ENCODE measurements at regions not wholly inside any gene's neighbourhood (a gene's known extent, or its start where the extent isn't known, plus 50 kb on each side); places are given as distances from the start of the nearest gene placed in this dataset.

DNA sequence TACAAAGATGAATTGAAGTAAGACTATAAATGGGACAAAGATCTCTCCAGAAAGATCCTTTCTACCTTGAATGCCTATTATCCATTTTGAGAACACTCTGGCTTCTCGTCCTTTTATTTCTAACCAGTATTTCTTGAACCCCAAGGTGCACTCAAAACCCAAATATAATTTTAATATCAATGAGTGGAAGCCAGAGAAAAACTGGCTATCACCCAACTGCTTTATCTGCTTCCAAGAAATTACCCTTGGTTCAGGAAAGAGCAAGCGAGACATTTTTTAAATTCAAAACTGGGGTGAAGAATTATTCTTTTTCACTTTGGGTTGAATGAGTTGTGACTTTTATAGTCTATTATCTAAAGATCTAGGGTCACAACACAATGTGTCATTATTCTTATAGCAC, 221.3 kb downstream of the PTH2R start:
- peaks cover 3% of the 10 kb centered on the region for H3K4me1 Mint-ChIP-seq
- H3K9me3 Mint-ChIP-seq = no peaks in the 10 kb centered on the region
- no peak overlapping the region for H3K27ac Mint-ChIP-seq (ENCODE audit: unreplicated experiment)
- H3K4me3 Mint-ChIP-seq = no peak overlapping the region
- no peak for DNase-seq (ENCODE audit: low read depth, low spot score)
- TF ChIP-seq, protein P1, sequence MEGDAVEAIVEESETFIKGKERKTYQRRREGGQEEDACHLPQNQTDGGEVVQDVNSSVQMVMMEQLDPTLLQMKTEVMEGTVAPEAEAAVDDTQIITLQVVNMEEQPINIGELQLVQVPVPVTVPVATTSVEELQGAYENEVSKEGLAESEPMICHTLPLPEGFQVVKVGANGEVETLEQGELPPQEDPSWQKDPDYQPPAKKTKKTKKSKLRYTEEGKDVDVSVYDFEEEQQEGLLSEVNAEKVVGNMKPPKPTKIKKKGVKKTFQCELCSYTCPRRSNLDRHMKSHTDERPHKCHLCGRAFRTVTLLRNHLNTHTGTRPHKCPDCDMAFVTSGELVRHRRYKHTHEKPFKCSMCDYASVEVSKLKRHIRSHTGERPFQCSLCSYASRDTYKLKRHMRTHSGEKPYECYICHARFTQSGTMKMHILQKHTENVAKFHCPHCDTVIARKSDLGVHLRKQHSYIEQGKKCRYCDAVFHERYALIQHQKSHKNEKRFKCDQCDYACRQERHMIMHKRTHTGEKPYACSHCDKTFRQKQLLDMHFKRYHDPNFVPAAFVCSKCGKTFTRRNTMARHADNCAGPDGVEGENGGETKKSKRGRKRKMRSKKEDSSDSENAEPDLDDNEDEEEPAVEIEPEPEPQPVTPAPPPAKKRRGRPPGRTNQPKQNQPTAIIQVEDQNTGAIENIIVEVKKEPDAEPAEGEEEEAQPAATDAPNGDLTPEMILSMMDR (conservative IDR thresholded peaks at IDR 0.05) = no peak
- H3K36me3 Mint-ChIP-seq (ENCODE audit: low read depth) = no peaks in the 10 kb centered on the region
- no peaks in the 10 kb centered on the region for H3K27me3 Mint-ChIP-seq (ENCODE audit: low read depth)

DNA sequence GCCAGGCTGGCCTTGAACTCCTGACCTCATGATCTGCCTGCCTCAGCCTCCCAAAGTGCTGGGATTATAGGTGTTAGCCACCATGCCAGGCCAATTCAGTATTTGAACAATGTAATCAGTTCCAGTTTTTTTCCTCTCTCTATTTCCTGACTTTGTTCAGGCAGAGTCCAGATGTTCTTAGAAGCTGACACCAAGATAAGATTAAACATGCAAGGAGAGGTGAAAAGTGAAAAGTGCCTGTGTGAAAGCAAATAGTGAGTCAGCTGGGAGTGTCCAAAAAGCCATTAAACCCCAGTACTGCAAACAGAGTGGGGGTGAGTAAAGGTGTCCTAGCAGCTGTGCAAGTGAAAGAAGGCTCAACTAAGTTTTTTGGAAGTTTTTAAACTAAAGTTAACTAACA, 231.5 kb downstream of the PTH2R start:
- no peaks in the 10 kb centered on the region for H3K9me3 Mint-ChIP-seq
- TF ChIP-seq, protein P1 (conservative IDR thresholded peaks at IDR 0.05) = no peak
- no peaks in the 10 kb centered on the region for H3K4me1 Mint-ChIP-seq
- no peak overlapping the region for H3K4me3 Mint-ChIP-seq
- no peaks in the 10 kb centered on the region for H3K27me3 Mint-ChIP-seq (ENCODE audit: low read depth)
- no peak overlapping the region for H3K27ac Mint-ChIP-seq (ENCODE audit: unreplicated experiment)
- H3K36me3 Mint-ChIP-seq (ENCODE audit: low read depth) = no peaks in the 10 kb centered on the region
- DNase-seq (ENCODE audit: low read depth, low spot score) = no peak

DNA sequence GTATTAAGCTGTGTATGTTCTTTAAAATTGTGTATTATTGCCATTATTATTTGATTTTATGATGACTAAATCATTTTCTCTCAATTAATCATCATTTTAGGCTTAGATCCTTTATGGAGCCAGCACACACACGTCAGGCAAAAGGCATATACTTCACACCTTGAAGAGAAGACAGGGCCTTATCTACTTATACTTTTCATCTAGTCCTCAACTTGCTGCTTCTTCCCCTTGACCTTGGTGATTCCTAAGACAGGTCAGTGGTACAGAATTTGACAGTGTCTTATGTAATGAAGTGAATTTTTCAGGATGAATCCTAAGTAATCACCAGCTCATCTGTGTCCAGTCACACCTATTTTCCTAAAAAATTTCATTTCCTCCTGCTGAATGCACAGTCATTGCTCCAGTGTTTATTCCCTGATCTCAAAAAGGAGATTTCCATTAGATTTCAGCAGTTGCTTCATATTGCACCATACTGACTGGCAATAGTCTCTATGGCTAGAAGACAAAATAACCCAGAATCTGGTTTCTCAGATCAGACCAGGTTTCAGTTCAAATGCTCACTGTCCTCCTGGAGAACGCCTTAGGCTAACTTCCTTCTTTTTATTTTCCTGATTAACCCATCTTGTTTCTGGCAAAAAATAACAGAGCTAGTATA, 235.7 kb downstream of the PTH2R start:
- no peaks in the 10 kb centered on the region for H3K4me1 Mint-ChIP-seq
- no peak for DNase-seq (ENCODE audit: low read depth, low spot score)
- H3K9me3 Mint-ChIP-seq = no peaks in the 10 kb centered on the region
- H3K36me3 Mint-ChIP-seq (ENCODE audit: low read depth) = no peaks in the 10 kb centered on the region
- H3K27ac Mint-ChIP-seq (ENCODE audit: unreplicated experiment) = no peak overlapping the region
- H3K4me3 Mint-ChIP-seq = no peak overlapping the region
- H3K27me3 Mint-ChIP-seq (ENCODE audit: low read depth) = no peaks in the 10 kb centered on the region
- TF ChIP-seq, protein P1 (conservative IDR thresholded peaks at IDR 0.05) = no peak

DNA sequence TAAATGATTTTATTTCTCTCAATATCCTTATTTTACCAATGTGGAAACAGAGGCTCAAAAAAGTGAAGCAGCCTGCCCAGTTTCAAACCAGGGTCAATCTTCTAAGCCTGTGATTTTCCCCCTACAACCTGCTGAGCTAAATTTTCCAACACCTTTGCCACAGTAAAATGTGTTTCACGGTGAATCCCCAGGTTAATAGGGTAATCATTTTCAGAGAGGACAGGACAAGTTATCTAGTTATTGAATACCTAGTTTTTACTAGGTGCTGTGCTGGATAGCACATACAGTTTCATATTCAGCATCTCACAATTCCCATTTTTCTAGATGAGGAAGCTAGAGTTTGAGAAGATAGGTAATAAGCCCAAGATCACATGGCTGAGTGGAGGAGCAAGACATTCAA, 236.6 kb downstream of the PTH2R start:
- no peaks in the 10 kb centered on the region for H3K4me1 Mint-ChIP-seq
- DNase-seq (ENCODE audit: low read depth, low spot score) = no peak
- H3K27me3 Mint-ChIP-seq (ENCODE audit: low read depth) = no peaks in the 10 kb centered on the region
- no peaks in the 10 kb centered on the region for H3K9me3 Mint-ChIP-seq
- TF ChIP-seq, protein P1 (conservative IDR thresholded peaks at IDR 0.05) = no peak
- no peaks in the 10 kb centered on the region for H3K36me3 Mint-ChIP-seq (ENCODE audit: low read depth)
- no peak overlapping the region for H3K4me3 Mint-ChIP-seq
- H3K27ac Mint-ChIP-seq (ENCODE audit: unreplicated experiment) = no peak overlapping the region

DNA sequence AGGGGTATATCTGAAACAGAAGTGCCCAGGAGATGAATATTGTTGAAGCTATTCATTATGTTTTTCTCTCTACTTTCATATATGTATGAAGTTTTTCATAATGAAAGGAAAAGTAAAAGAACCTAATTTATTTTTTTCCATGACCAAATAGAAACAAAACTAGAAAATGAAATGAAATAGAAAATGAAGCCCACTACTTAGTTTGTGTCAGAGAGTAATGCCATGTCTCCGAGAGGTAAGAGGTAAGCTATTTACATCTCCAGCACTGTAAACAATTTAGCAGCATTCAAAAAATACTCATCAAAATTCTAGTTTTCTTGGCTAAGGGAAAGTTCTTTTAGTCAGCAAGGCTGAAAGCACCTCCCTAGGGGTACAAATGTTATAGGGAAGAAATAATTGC, 238.6 kb downstream of the PTH2R start:
- no peaks in the 10 kb centered on the region for H3K36me3 Mint-ChIP-seq (ENCODE audit: low read depth)
- no peak overlapping the region for H3K27ac Mint-ChIP-seq (ENCODE audit: unreplicated experiment)
- no peak overlapping the region for H3K4me3 Mint-ChIP-seq
- TF ChIP-seq, protein P1 (conservative IDR thresholded peaks at IDR 0.05) = no peak
- H3K9me3 Mint-ChIP-seq = no peaks in the 10 kb centered on the region
- H3K27me3 Mint-ChIP-seq (ENCODE audit: low read depth) = no peaks in the 10 kb centered on the region
- H3K4me1 Mint-ChIP-seq = no peaks in the 10 kb centered on the region
- no peak for DNase-seq (ENCODE audit: low read depth, low spot score)

Data from neural crest cell (in vitro differentiated cells).